SK-N-SH (cell line): ENCODE measurements at regions not wholly inside any gene's neighbourhood (a gene's known extent, or its start where the extent isn't known, plus 50 kb on each side); places are given as distances from the start of the nearest gene placed in this dataset.

Experiments
- CTCF ChIA-PET: fragments of 300-600, 350-600 bp; formaldehyde crosslinking; extraction: SDS; loops from one replicate; lab custom pipeline; 2021; lab: Yijun Ruan, JAX
- POLR2A ChIA-PET: fragments of 350-600 bp; sonication (Branson Sonifier 250); formaldehyde crosslinking; extraction: SDS; loops from one replicate; lab custom pipeline; 2020; ENCODE audit warnings: antibody characterized with exemption, inconsistent platforms; lab: Yijun Ruan, JAX
- DNase-seq: peaks from one replicate; pipeline ENCODE4 v3.0.0; 2012
- H2AFZ ChIP-seq: fragments of 200-600 bp; sonication (generic); 2 replicates; pipeline ENCODE4 v1.8.1; 2016; ENCODE audit warnings: antibody characterized with exemption, mild to moderate bottlenecking, low read depth
- H3F3A ChIP-seq: fragments of 200-600 bp; sonication (generic); replicated peaks from 2 replicates; pipeline ENCODE3; 2016; ENCODE audit warnings: antibody characterized with exemption, mild to moderate bottlenecking; ENCODE audit not compliant: insufficient read depth
- H3K27ac ChIP-seq, 2 experiments: fragments of 200-500 bp in 1 of 2; fragments of 200-600 bp in 1 of 2; sonication (Bioruptor generic) in 1 of 2; sonication (generic), shearing (Covaris generic) in 1 of 2; 2 replicates each; pipeline versions ENCODE4 v1.5.1 to v1.6.1; 2014 to 2016; ENCODE audit warnings: low read depth in 2 of 2, inconsistent platforms in 1 of 2, low read length in 1 of 2, mild to moderate bottlenecking in 1 of 2, mixed read lengths in 1 of 2
- H3K27me3 ChIP-seq: fragments of 200-600 bp; sonication (generic), shearing (Covaris generic); 2 replicates; pipeline ENCODE4 v1.6.1; 2016; ENCODE audit warnings: mixed run types; ENCODE audit not compliant: insufficient read depth
- H3K36me3 ChIP-seq, 2 experiments: fragments of 200-500 bp in 1 of 2; fragments of 200-600 bp in 1 of 2; sonication (Bioruptor generic) in 1 of 2; sonication (generic) in 1 of 2; replicated peaks in 1 of 2; 2 replicates each; pipeline versions ENCODE3 to v1.5.1; 2014 to 2016; ENCODE audit warnings: low read length in 1 of 2, mild to moderate bottlenecking in 1 of 2; ENCODE audit not compliant: insufficient read depth in 2 of 2, control insufficient read depth in 1 of 2
- H3K4me1 ChIP-seq, 2 experiments: fragments of 200-500 bp in 1 of 2; fragments of 200-600 bp in 1 of 2; sonication (Bioruptor generic) in 1 of 2; sonication (generic), shearing (Covaris generic) in 1 of 2; 2 replicates each; pipeline versions ENCODE4 v1.5.1 to v1.6.1; 2014 to 2016; ENCODE audit warnings: low read depth in 1 of 2, low read length in 1 of 2, mixed run types in 1 of 2; ENCODE audit not compliant: insufficient read depth in 2 of 2, control insufficient read depth in 1 of 2
- H3K4me2 ChIP-seq: fragments of 200-600 bp; sonication (generic), shearing (Covaris generic); 2 replicates; pipeline ENCODE4 v1.6.1; 2017; ENCODE audit warnings: mixed run types
- H3K4me3 ChIP-seq, 2 experiments: fragments of 200-500 bp in 1 of 2; fragments of 200-600 bp in 1 of 2; sonication (Bioruptor generic) in 1 of 2; sonication (generic), shearing (Covaris generic) in 1 of 2; 2 replicates each; pipeline versions ENCODE4 v1.5.1 to v1.8.1; 2014 to 2016; ENCODE audit warnings: low read depth in 2 of 2, inconsistent platforms in 1 of 2, low read length in 1 of 2, mild to moderate bottlenecking in 1 of 2, mixed read lengths in 1 of 2, moderate library complexity in 1 of 2
- H3K79me2 ChIP-seq: fragments of 200-600 bp; sonication (generic); 2 replicates; pipeline ENCODE4 v1.8.1; 2017; ENCODE audit warnings: mild to moderate bottlenecking; ENCODE audit not compliant: insufficient read depth
- H3K9ac ChIP-seq: fragments of 200-600 bp; sonication (generic); 2 replicates; pipeline ENCODE4 v1.6.1; 2017; ENCODE audit warnings: mixed run types
- H3K9me2 ChIP-seq: fragments of 200-600 bp; sonication (generic); 2 replicates; pipeline ENCODE4 v1.6.1; 2017; ENCODE audit warnings: mixed run types
- H3K9me3 ChIP-seq: fragments of 200-600 bp; sonication (generic); 2 replicates; pipeline ENCODE4 v1.6.1; 2017; ENCODE audit warnings: mixed run types, mild to moderate bottlenecking, moderate library complexity
- H4K20me1 ChIP-seq: fragments of 200-600 bp; sonication (generic); 2 replicates; pipeline ENCODE4 v1.6.1; 2017; ENCODE audit warnings: mild to moderate bottlenecking, mixed run types; ENCODE audit not compliant: insufficient read depth
- ELF1 ChIP-seq: IDR thresholded peaks from 2 replicates; pipeline ENCODE4 v1.4.0; 2012
- EZH2phosphoT487 ChIP-seq: fragments of 200-600 bp; sonication (generic); IDR thresholded peaks from 2 replicates; pipeline ENCODE4 v1.6.1; 2017; ENCODE audit warnings: low read depth, mixed run types, mild to moderate bottlenecking, antibody characterized with exemption, moderate library complexity, borderline replicate concordance
- FOXJ3 ChIP-seq: sonication (generic); formaldehyde crosslinking; IDR thresholded peaks from 2 replicates; pipeline ENCODE4 v1.5.1; 2020; ENCODE audit warnings: mild to moderate bottlenecking, missing genetic modification reagents
- FOXM1 ChIP-seq: IDR thresholded peaks from 2 replicates; pipeline ENCODE4 v1.4.0; 2012; ENCODE audit warnings: low read depth, mild to moderate bottlenecking
- GABPA ChIP-seq: IDR thresholded peaks from 2 replicates; pipeline ENCODE4 v1.4.0; 2012; ENCODE audit warnings: low read depth, mild to moderate bottlenecking
- JUND ChIP-seq: IDR thresholded peaks from 2 replicates; pipeline ENCODE4 v1.4.0; 2012
- MEF2A ChIP-seq: IDR thresholded peaks from 2 replicates; pipeline ENCODE4 v1.4.0; 2012; ENCODE audit warnings: low read depth, borderline replicate concordance
- RCOR1 ChIP-seq: fragments of 150-350 bp; IDR thresholded peaks from 2 replicates; pipeline ENCODE4 v1.6.1; 2017; ENCODE audit warnings: antibody characterized with exemption, low read length
- RFX5 ChIP-seq: IDR thresholded peaks from 2 replicates; pipeline ENCODE4 v1.6.1; 2012; ENCODE audit warnings: mild to moderate bottlenecking, improper control_type of control experiment, low read length
- RXRA ChIP-seq: IDR thresholded peaks from 2 replicates; pipeline ENCODE4 v1.4.0; 2012; ENCODE audit warnings: low read depth, mild to moderate bottlenecking, borderline replicate concordance
- SIN3A ChIP-seq: IDR thresholded peaks from 2 replicates; pipeline ENCODE4 v1.6.1; 2012; ENCODE audit warnings: low read depth, mild to moderate bottlenecking, low read length, moderate library complexity, borderline replicate concordance
- SMC3 ChIP-seq: IDR thresholded peaks from 2 replicates; pipeline ENCODE4 v1.6.1; 2012; ENCODE audit warnings: low read depth, low read length, improper control_type of control experiment
- TCF12 ChIP-seq: IDR thresholded peaks from 2 replicates; pipeline ENCODE4 v1.4.0; 2012
- TEAD4 ChIP-seq: IDR thresholded peaks from 2 replicates; pipeline ENCODE4 v1.4.0; 2012; ENCODE audit warnings: mild to moderate bottlenecking, borderline replicate concordance; ENCODE audit not compliant: insufficient read depth
- USF1 ChIP-seq: IDR thresholded peaks from 2 replicates; pipeline ENCODE4 v1.4.0; 2012; ENCODE audit warnings: low read depth, borderline replicate concordance
- USF2 ChIP-seq: fragments of 150-350 bp; IDR thresholded peaks from 2 replicates; pipeline ENCODE4 v1.6.1; 2017; ENCODE audit warnings: antibody characterized with exemption, low read length, low read depth, borderline replicate concordance
- WGBS: methylation state at CpG from one replicate; pipeline ENCODE4 v1.1.6; 2017; ENCODE audit warnings: low lambda C conversion rate; 5-methylcytosine and 5-hydroxymethylcytosine counted together
- TF ChIP-seq, protein P1 (sequence below): fragments of 150-350 bp; IDR thresholded peaks from 2 replicates; pipeline ENCODE4 v1.6.1; 2016; ENCODE audit warnings: mild to moderate bottlenecking, low read depth, low read length
- TF ChIP-seq, protein P2 (sequence below): IDR thresholded peaks from 2 replicates; pipeline ENCODE4 v1.4.0; 2012; ENCODE audit warnings: low read depth, borderline replicate concordance

- Histone ChIP-seq H3K27ac (no peak overlapping the region), H3K4me2 (no peak overlapping the region), H3K4me3 (no peak overlapping the region), H3K36me3 (no peaks in the 10 kb centered on the region), H3F3A (no peaks in the 10 kb centered on the region), H3K4me1 (no peaks in the 10 kb centered on the region), H3K9me2 (no peaks in the 10 kb centered on the region), H3K9ac (no peak overlapping the region), H3K9me3 (no peaks in the 10 kb centered on the region), H3K27me3 (no peaks in the 10 kb centered on the region), H2AFZ (no peak overlapping the region), H3K79me2 (no peaks in the 10 kb centered on the region), H4K20me1 (no peaks in the 10 kb centered on the region)
- no peak for DNase-seq
- 21% methylated on average over 2 of the region's 2 CpGs for WGBS
- POLR2A ChIA-PET: no interaction called here
- no peak for TF ChIP-seq FOXM1
- TF ChIP-seq, protein P1, sequence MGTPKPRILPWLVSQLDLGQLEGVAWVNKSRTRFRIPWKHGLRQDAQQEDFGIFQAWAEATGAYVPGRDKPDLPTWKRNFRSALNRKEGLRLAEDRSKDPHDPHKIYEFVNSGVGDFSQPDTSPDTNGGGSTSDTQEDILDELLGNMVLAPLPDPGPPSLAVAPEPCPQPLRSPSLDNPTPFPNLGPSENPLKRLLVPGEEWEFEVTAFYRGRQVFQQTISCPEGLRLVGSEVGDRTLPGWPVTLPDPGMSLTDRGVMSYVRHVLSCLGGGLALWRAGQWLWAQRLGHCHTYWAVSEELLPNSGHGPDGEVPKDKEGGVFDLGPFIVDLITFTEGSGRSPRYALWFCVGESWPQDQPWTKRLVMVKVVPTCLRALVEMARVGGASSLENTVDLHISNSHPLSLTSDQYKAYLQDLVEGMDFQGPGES: no peak
- no peak for TF ChIP-seq SMC3
- TF ChIP-seq TEAD4: no peak
- TF ChIP-seq RXRA: no peak
- TF ChIP-seq, protein P2, sequence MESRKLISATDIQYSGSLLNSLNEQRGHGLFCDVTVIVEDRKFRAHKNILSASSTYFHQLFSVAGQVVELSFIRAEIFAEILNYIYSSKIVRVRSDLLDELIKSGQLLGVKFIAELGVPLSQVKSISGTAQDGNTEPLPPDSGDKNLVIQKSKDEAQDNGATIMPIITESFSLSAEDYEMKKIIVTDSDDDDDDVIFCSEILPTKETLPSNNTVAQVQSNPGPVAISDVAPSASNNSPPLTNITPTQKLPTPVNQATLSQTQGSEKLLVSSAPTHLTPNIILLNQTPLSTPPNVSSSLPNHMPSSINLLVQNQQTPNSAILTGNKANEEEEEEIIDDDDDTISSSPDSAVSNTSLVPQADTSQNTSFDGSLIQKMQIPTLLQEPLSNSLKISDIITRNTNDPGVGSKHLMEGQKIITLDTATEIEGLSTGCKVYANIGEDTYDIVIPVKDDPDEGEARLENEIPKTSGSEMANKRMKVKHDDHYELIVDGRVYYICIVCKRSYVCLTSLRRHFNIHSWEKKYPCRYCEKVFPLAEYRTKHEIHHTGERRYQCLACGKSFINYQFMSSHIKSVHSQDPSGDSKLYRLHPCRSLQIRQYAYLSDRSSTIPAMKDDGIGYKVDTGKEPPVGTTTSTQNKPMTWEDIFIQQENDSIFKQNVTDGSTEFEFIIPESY: no peak
- TF ChIP-seq EZH2phosphoT487: no peak
- no peak for TF ChIP-seq USF2
- TF ChIP-seq ELF1: no peak
- no peak for TF ChIP-seq TCF12
- TF ChIP-seq USF1: no peak
- no peak for TF ChIP-seq JUND
- no peak for TF ChIP-seq FOXJ3 (CRISPR knock-in tag)
- no peak for TF ChIP-seq GABPA
- TF ChIP-seq MEF2A: no peak
- no peak for TF ChIP-seq RCOR1
- TF ChIP-seq RFX5: no peak
- no peak for TF ChIP-seq SIN3A
- CTCF ChIA-PET: no interaction called here
Observed at GRCh38 chr12:72828662-72829324, 556.6 kb downstream of the TRHDE start.
